ENCODE measurements at regions not wholly inside any gene's neighbourhood (a gene's known extent, or its start where the extent isn't known, plus 50 kb on each side); places are given as distances from the start of the nearest gene placed in this dataset.

- TF ChIP-seq, protein P1, sequence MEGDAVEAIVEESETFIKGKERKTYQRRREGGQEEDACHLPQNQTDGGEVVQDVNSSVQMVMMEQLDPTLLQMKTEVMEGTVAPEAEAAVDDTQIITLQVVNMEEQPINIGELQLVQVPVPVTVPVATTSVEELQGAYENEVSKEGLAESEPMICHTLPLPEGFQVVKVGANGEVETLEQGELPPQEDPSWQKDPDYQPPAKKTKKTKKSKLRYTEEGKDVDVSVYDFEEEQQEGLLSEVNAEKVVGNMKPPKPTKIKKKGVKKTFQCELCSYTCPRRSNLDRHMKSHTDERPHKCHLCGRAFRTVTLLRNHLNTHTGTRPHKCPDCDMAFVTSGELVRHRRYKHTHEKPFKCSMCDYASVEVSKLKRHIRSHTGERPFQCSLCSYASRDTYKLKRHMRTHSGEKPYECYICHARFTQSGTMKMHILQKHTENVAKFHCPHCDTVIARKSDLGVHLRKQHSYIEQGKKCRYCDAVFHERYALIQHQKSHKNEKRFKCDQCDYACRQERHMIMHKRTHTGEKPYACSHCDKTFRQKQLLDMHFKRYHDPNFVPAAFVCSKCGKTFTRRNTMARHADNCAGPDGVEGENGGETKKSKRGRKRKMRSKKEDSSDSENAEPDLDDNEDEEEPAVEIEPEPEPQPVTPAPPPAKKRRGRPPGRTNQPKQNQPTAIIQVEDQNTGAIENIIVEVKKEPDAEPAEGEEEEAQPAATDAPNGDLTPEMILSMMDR (IDR thresholded peaks at IDR 0.05), result no peak
- no peaks in the 10 kb centered on the region for H3K36me3 ChIP-seq (ENCODE audit: control insufficient read depth, insufficient read depth, low read length)
- no peak overlapping the region for H3K27ac ChIP-seq
These were observed 2188.9 kb downstream of the PCDH7 start for GRCh38 chr4:32909053-32909452.

DNA sequence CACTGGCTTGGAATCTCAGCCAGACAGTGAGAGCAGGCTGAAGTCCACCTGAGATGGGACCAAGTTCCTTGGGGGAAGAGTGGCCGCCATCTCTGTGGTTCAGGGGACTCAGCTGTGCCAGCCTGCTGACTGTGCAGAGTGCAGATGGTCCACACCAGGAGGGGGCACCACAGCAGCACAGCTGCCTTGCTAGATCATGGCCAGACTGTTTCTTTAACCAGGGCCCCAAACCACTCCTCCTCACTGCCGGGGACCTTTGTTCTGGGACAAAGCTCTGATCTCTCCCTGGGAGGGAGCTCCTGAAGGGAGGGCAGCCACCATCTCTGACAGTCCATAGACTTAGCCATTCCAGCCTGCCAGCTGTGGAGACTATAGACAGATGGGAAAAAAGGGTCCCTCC lies 2189.6 kb downstream of the PCDH7 start:
- no peak overlapping the region for H3K4me2 ChIP-seq (ENCODE audit: low read length)

More at GRCh38 chr4:32909053-32909452, 2188.9 kb downstream of the PCDH7 start:
- Histone ChIP-seq H3K9me3 (ENCODE audit: control insufficient read depth, low read length) (no peaks in the 10 kb centered on the region), H3K4me1 (no peaks in the 10 kb centered on the region), H3K9ac (no peak overlapping the region), H3K4me3 (ENCODE audit: low read depth, low read length) (no peak overlapping the region), H3K4me2 (ENCODE audit: low read length) (no peak overlapping the region), H3K79me2 (no peaks in the 10 kb centered on the region), H2AFZ (no peak overlapping the region), H3K27me3 (ENCODE audit: control insufficient read depth, insufficient read depth, low read length) (no peaks in the 10 kb centered on the region)

DNA sequence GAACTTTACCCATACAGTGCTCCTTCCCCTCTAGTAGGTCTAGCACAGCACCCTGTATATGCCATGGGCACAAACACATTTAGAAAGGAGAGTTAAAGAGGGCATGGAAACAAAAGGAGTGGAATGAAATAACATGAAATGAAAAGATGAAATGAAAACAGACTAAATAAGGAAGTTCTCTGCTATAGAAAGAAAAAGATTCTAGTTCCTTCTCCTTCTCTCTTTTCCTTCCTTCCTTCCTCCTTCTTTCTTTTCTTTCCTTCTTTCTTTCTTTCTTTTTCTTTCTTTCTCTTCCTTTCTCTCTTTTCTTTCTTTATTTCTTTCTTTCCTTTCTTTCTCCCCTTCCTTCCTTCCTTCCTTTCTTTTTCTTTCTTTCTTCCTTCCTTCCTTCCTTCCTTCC lies 2197.4 kb downstream of the PCDH7 start:
- no peak overlapping the region for H2AFZ ChIP-seq
- H3K79me2 ChIP-seq, result no peaks in the 10 kb centered on the region
- H3K27me3 ChIP-seq (ENCODE audit: control insufficient read depth, insufficient read depth, low read length), result no peaks in the 10 kb centered on the region
- H3K9ac ChIP-seq, result no peak overlapping the region
- no peaks in the 10 kb centered on the region for H3K36me3 ChIP-seq (ENCODE audit: control insufficient read depth, insufficient read depth, low read length)
- no peak overlapping the region for H3K4me3 ChIP-seq (ENCODE audit: low read depth, low read length)
- H3K27ac ChIP-seq, result no peak overlapping the region
- TF ChIP-seq, protein P1 (IDR thresholded peaks at IDR 0.05), result no peak
- H3K4me2 ChIP-seq (ENCODE audit: low read length), result no peak overlapping the region
- no peaks in the 10 kb centered on the region for H3K4me1 ChIP-seq
- no peaks in the 10 kb centered on the region for H3K9me3 ChIP-seq (ENCODE audit: control insufficient read depth, low read length)

More for the DNA sequence above, 2189.6 kb downstream of the PCDH7 start:
- H3K9ac ChIP-seq, result no peak overlapping the region
- no peaks in the 10 kb centered on the region for H3K36me3 ChIP-seq (ENCODE audit: control insufficient read depth, insufficient read depth, low read length)
- no peaks in the 10 kb centered on the region for H3K4me1 ChIP-seq
- no peak overlapping the region for H3K27ac ChIP-seq
- no peak overlapping the region for H2AFZ ChIP-seq
- no peaks in the 10 kb centered on the region for H3K79me2 ChIP-seq
- TF ChIP-seq, protein P1 (IDR thresholded peaks at IDR 0.05), result no peak
- no peak overlapping the region for H3K4me3 ChIP-seq (ENCODE audit: low read depth, low read length)
- no peaks in the 10 kb centered on the region for H3K9me3 ChIP-seq (ENCODE audit: control insufficient read depth, low read length)
- H3K27me3 ChIP-seq (ENCODE audit: control insufficient read depth, insufficient read depth, low read length), result no peaks in the 10 kb centered on the region

GRCh38 chr4:32929796-32930699 lies 2209.9 kb downstream of the PCDH7 start:
- no peaks in the 10 kb centered on the region for H3K27me3 ChIP-seq (ENCODE audit: control insufficient read depth, insufficient read depth, low read length)
- H2AFZ ChIP-seq, result no peak overlapping the region
- H3K79me2 ChIP-seq, result no peaks in the 10 kb centered on the region
- no peak overlapping the region for H3K4me3 ChIP-seq (ENCODE audit: low read depth, low read length)
- H3K9ac ChIP-seq, result no peak overlapping the region
- H3K36me3 ChIP-seq (ENCODE audit: control insufficient read depth, insufficient read depth, low read length), result no peaks in the 10 kb centered on the region
- no peak overlapping the region for H3K4me2 ChIP-seq (ENCODE audit: low read length)
- H3K27ac ChIP-seq, result no peak overlapping the region
- TF ChIP-seq, protein P1 (IDR thresholded peaks at IDR 0.05), result no peak
- no peaks in the 10 kb centered on the region for H3K4me1 ChIP-seq
- no peaks in the 10 kb centered on the region for H3K9me3 ChIP-seq (ENCODE audit: control insufficient read depth, low read length)
